WERI-Rb-1 (cell line): ENCODE measurements at regions not wholly inside any gene's neighbourhood (a gene's known extent, or its start where the extent isn't known, plus 50 kb on each side); places are given as distances from the start of the nearest gene placed in this dataset.

Experiments
- DNase-seq: peaks from one replicate; pipeline ENCODE4 v3.0.0-alpha.2; 2020
- H3K27ac ChIP-seq: fragments of 250-450 bp; sonication (Bioruptor Pico); 2 replicates; pipeline ENCODE4 v1.5.1; 2020; ENCODE audit warnings: mild to moderate bottlenecking, moderate library complexity
- H3K27me3 ChIP-seq: fragments of 250-450 bp; sonication (Bioruptor Pico); 2 replicates; pipeline ENCODE4 v1.5.1; 2021; ENCODE audit warnings: mild to moderate bottlenecking, low read depth, moderate library complexity; ENCODE audit not compliant: insufficient read depth, severe bottlenecking
- H3K36me3 ChIP-seq: fragments of 250-450 bp; sonication (Bioruptor Pico); 2 replicates; pipeline ENCODE4 v1.5.1; 2020; ENCODE audit warnings: mild to moderate bottlenecking, moderate library complexity
- H3K4me3 ChIP-seq: 2 replicates; pipeline ENCODE4 v1.5.1; 2011; ENCODE audit warnings: low read depth, mild to moderate bottlenecking, control low read depth, low read length
- H3K9me3 ChIP-seq: fragments of 250-450 bp; sonication (Bioruptor Pico); 2 replicates; pipeline ENCODE4 v1.5.1; 2021; ENCODE audit warnings: mild to moderate bottlenecking, moderate library complexity; ENCODE audit not compliant: severe bottlenecking
- TF ChIP-seq, protein P1 (sequence below): IDR thresholded peaks from 2 replicates; pipeline ENCODE4 v1.5.1; 2011; ENCODE audit warnings: low read depth, mild to moderate bottlenecking, control low read depth, inconsistent platforms, low read length

- no peaks in the 10 kb centered on the region for H3K27me3 ChIP-seq
- no peaks in the 10 kb centered on the region for H3K9me3 ChIP-seq
- no peak for DNase-seq
- H3K27ac ChIP-seq, result no peak overlapping the region
- H3K4me3 ChIP-seq, result no peak overlapping the region
- peaks cover 9% of the 10 kb centered on the region for H3K36me3 ChIP-seq
- TF ChIP-seq, protein P1, sequence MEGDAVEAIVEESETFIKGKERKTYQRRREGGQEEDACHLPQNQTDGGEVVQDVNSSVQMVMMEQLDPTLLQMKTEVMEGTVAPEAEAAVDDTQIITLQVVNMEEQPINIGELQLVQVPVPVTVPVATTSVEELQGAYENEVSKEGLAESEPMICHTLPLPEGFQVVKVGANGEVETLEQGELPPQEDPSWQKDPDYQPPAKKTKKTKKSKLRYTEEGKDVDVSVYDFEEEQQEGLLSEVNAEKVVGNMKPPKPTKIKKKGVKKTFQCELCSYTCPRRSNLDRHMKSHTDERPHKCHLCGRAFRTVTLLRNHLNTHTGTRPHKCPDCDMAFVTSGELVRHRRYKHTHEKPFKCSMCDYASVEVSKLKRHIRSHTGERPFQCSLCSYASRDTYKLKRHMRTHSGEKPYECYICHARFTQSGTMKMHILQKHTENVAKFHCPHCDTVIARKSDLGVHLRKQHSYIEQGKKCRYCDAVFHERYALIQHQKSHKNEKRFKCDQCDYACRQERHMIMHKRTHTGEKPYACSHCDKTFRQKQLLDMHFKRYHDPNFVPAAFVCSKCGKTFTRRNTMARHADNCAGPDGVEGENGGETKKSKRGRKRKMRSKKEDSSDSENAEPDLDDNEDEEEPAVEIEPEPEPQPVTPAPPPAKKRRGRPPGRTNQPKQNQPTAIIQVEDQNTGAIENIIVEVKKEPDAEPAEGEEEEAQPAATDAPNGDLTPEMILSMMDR, result no peak
These were observed 113.2 kb downstream of the ZNF608 start for GRCh38 chr5:124633209-124633608.

- H3K9me3 ChIP-seq, result no peaks in the 10 kb centered on the region
- DNase-seq, result no peak
These were observed 114.4 kb downstream of the ZNF608 start for GRCh38 chr5:124631874-124632550.

GRCh38 chr5:124630767-124631704 is 115.4 kb downstream of the ZNF608 start:
- TF ChIP-seq, protein P1, result no peak
- Histone ChIP-seq H3K36me3 (peaks cover 6% of the 10 kb centered on the region), H3K4me3 (no peak overlapping the region), H3K9me3 (no peaks in the 10 kb centered on the region), H3K27me3 (no peaks in the 10 kb centered on the region), H3K27ac (no peak overlapping the region)
- no peak for DNase-seq

More at GRCh38 chr5:124631874-124632550, 114.4 kb downstream of the ZNF608 start:
- H3K36me3 ChIP-seq, result peaks cover 6% of the 10 kb centered on the region
- H3K27ac ChIP-seq, result no peak overlapping the region
- H3K27me3 ChIP-seq, result no peaks in the 10 kb centered on the region
- H3K4me3 ChIP-seq, result no peak overlapping the region
- TF ChIP-seq, protein P1, result no peak

- no peaks in the 10 kb centered on the region for H3K9me3 ChIP-seq
- H3K27ac ChIP-seq, result no peak overlapping the region
- H3K27me3 ChIP-seq, result no peaks in the 10 kb centered on the region
- TF ChIP-seq, protein P1, result no peak
- H3K36me3 ChIP-seq, result no peaks in the 10 kb centered on the region
- DNase-seq, result no peak
- no peak overlapping the region for H3K4me3 ChIP-seq
These were observed 117.5 kb downstream of the ZNF608 start for GRCh38 chr5:124628721-124629596.

DNA sequence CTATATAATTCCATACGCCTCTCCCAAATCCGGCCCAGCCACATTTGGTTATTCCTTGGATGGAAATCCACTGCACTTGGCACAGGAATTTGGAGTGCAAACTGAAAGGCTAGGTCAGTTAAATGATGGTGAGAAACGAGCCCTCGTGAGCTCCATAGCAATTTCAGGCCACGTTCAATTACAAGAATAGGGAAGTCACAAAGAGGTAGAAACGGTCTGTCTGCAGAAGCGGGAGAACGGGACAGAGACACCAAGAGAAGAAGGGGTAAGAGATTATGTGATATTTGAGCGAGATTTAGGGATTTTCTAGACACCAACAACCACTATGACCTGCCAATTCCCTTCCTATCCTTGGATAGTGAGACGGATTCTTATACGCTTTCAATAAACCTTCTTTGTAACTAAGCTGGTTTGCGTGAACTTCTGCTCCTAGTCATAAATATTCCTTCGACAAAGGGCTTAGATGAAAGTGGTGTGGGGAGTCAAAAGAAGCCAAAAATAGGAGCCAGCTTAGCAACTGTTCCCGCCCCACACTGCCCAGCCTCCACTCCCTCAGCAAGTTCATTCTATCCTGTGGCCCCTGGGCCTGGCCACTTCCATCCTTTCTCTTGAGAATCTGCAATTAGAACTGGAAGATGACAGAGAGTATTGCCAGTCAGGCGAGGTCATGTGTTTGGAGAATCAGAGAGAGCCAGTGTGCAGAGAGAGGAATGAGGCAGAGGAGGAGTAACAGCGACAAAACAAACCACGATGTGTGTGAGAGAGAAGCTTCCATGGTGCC is 118.4 kb downstream of the ZNF608 start:
- DNase-seq, result no peak
- TF ChIP-seq, protein P1, result no peak
- H3K36me3 ChIP-seq, result no peaks in the 10 kb centered on the region
- H3K9me3 ChIP-seq, result no peaks in the 10 kb centered on the region
- no peak overlapping the region for H3K4me3 ChIP-seq
- no peaks in the 10 kb centered on the region for H3K27me3 ChIP-seq
- H3K27ac ChIP-seq, result no peak overlapping the region
